Activated CD4-positive, alpha-beta T cell treated with anti-CD3 and anti-CD28 coated beads, Interleukin-2, amount 50 U/mL, for 24 hours (primary cell): ENCODE measurements at regions not wholly inside any gene's neighbourhood (a gene's known extent, or its start where the extent isn't known, plus 50 kb on each side); places are given as distances from the start of the nearest gene placed in this dataset.

ENCODE experiments used
- DNase-seq, 2 donors: peaks; one replicate each; pipeline ENCODE4 v3.0.0-alpha.2; 2020; ENCODE audit warnings: low read depth in 1 of 2, low spot score in 1 of 2

DNA sequence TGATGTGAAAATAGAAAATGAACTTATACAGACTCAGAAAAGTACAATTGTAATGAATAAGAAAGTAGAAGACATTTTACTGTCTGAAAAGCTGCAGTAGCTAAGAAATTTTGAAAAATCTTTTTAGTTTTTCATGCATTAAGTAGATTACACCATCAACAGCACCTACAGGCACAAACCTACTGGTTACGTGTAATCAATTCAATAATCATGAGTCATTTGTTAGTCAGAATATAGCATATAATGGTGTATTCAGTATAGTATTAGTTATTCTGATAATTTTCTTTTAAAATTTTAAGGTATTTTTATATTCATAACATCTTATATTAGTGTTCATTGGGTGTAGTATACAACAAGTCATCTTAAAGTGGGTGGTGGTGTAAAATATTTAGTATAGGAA is 550.5 kb upstream of the GBE1 start:
- no peak for DNase-seq

DNA sequence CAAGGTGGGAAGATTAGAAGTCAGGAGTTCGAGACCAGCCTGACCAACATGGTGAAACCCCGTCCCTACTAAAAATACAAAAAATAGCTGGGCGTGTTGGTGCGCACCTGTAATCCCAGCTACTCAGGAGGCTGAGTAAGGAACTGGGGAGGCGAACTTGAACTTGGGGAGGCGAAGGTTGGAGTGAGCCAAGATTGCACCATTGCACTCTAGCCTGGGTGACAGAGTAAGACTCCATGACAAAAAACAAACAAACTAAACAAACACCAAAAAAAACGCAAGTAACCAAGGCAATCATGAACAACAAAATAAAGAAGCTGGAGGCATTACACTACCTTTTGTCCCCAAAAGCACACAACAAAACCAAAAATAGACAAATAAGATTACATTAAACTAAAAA is 547.3 kb upstream of the GBE1 start:
- no peak for DNase-seq

DNA sequence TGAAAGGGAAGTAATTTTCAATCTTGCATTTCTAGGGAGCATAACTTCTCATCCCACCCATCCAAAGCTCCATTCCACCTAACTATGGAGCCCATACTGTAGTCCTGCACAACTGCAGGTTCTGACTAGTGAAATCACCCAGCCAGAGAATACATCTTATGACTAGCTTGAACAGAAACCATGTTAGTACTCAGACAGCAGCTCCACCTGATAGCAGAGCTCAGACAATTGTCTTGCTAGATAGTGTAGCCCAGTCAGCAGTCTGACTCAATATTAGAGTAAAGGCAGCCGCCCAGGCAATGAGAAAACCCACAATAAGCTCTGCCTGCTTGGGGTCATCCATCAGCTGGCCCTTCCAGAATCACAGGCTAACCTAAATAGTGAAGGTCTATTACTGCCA is 544.7 kb upstream of the GBE1 start:
- DNase-seq = no peak

DNA sequence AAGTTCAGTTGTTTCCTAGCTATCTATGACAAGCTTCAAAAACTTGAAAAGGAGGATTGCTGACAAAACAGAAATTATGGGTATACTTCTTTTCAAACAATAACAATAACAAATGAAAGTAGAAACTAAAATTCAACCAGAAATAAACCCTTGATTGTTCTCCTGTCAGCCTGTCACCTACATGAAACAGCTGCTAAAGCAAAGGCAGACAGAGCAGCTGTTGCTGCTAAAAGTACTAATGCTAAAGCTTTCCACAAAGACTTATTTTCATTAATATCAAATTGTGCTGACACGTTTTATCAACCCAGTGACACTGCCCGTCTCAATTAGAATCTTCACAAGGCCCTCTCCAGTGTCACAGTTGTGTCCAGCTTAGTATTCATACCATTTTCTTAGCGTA is 533.2 kb upstream of the GBE1 start:
- DNase-seq = no peak

DNA sequence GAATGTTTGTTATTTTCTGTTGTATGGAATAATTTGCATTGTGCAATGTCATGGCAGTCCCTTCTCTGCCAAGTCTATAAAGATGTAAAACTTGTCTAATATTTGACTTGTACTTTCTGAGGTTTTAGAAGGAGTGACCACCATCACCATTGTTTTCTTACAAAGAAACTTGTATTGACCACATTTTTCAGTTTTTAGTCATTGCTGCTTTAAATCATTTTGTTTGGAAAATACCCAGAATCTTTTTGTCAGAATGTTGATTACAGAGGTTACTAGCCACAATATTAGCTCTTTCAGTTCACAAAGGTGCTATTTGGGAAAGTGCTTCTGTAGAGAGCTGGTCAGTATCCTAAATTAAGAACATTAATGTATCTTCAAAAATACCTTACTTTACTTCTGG is 532.4 kb upstream of the GBE1 start:
- no peak for DNase-seq

DNA sequence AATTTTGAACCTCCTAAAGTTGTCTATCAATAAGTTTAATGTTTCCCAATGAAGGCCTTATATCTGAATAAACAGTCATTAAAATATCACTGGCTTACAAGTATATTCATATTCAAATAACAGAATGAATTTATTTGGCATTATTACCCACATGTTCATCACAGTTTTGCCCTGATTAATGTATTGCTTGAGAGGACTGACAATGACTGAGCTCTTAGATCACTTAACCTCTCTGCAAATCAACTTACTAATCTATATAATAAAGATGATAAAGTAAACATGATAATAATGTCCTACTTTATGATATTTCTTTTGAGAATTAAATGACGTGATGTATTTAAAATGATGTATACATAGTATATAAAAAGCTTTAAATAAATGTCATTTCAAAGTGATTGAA is 532.0 kb upstream of the GBE1 start:
- DNase-seq = no peak

DNA sequence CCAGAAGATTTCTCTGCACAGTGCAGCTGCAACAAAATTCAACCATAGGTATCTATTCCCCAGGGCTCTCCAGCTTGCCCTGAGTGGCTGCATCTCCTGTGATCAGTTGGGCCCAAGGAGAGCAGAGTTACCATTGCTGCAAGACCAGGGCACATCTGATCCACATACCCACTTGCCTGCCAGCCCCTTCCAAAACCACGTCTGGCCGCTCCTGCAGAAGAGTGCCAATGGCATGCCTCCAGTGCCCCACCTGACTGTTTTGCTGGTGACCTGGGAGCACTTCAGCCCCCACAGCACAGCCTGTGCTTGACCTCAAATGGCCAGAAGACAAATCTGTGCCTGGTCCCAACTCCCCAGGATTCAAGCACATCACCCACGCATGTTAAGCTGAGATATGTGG is 526.1 kb upstream of the GBE1 start:
- DNase-seq = no peak

DNA sequence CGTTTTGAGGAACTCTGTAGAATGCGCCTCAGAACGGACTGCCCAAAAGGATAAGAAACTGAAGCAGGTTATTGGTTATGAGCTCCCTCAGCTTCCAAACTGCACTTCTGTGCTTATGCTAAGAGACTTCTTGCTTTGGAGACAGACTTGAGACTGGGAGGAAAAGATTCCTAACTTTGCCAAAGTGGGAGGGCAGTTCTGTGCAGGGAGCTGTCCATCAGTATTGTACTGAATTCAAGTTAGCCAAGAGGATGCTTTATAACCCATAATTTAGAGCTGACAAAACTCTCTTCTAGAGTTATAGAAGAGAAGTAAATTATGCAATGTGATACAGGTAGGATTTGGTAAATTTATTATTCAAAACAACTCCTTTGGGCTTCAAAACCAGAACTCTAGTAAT is 519.8 kb upstream of the GBE1 start:
- no peak for DNase-seq

DNA sequence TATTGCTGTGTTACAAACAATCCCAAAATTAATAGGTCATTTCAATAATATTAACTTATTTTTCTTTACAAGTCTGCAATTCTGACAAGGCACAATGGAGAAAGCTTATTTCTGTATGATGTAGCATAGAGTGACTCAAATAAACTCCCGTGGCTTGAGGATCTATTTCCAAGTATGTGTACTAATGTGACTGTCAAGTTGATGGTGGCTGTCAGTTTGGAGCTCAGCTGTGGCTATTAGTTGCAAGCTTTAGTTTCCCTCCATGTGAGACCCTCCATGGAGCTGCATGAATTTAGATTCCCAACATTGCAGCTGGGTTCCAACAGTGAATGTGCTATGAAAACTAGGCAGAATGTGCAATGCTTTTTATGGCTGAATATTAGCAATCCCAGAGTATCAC is 515.5 kb upstream of the GBE1 start:
- DNase-seq = no peak

DNA sequence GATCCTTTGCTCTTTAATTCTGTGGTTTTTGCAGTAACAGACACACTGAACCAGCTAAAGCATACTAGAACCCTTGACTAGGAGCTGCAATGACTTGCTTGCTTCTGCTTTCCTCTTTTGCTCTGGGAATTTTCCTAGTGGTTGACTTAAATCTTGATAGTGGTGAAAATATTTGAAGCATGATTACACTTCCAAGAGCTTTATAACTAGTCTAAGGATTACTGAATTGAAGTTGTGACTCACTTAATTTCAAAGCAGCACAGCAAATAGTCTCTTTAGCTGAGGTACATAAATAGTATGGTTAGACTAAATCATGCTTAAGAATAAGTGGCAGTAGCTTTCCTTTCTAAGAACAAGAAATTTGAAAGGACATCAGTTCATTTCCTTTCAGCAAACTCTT is 513.5 kb upstream of the GBE1 start:
- DNase-seq = no peak

DNA sequence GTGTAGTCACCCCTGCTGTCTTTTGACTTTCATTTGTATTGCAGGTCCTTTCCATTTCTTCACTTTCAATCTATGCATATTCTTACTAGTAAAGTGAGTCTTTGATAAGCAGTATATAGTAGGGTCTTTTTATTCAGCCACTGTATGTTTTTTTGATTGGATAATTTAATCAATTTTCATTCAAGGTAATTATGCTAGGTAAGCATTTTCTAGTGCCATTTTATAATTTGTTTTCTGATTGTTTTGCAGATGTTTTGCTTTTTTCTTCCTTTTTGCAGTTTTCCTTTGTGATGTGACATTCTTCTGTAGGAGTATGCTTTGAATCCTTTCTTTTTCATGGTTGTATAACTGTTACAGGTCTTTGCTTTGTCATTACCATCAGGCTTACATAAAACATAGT is 504.3 kb upstream of the GBE1 start:
- DNase-seq = no peak

DNA sequence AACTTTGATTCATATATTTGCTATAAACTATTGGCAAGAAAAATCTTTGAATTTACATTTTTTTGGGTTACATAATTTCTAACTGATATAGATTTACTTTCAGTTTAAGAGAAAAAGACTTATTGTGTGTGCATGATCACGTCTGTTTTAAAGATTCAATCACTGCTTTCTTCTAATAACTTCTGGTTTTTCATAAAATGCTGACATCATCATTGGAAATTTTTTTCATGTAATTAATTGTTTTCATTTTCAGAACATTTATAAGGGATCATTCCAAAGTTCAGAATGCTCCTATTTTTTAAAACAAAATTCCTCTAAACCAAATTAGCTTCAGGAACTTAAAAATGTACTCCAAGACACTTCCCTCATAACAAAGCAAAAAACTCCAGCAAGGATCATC is 500.7 kb upstream of the GBE1 start:
- no peak for DNase-seq

DNA sequence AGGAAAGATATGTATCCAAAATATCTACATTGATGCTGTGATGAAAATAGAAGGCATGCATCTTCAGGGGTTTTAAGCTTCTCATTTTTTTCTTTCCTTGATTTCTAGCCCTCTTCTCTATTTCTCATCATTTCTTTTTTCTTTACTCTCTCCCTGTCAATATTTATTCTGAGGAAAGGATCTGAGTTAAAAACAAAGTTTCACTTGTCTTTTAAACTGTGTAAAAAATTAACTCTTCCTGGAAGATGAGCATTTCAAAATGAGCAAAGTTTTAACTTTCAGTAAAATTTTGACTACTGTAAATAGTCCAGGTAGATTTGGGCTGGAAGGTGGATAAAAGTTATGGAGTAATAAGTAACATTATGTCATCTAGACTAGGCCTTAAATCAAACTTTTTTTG is 500.2 kb upstream of the GBE1 start:
- no peak for DNase-seq

DNA sequence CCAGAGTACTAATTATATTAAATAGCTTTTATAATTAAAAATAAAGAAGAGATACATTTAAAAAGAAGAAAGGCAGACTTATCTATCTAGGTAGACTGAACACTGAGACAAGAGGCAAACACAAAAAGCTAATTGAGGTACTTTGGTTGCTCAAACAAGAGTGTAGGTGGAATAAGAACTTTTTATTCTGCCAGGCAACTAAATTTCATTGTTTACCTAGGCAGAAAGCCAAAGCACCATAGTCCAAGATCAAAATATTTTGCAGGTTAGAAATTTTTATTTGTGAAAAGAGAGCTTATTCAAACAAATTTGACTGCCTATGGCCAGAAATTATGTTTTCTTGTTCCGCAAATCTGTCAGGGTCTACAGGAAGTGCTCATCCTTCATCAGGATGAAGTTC is 499.6 kb upstream of the GBE1 start:
- no peak for DNase-seq

DNA sequence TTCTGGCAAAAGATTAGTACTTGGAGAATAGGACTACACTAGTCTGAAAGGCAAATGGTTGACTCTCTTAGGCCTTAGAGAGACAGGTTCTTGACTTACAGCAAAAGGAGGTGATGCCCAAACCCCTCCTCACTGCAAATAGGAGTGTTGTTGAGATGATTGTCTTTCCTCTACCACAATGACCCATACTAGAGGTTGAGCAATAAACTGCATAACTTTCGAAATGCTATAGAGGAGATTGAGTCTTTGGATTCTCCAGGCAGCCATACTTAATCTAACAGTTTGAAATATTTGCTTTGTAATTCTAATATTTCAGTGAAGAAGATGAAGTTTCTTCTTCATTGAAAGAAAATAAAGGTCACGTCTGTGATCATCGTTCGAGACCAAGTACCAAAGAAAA is 498.5 kb upstream of the GBE1 start:
- DNase-seq = no peak

DNA sequence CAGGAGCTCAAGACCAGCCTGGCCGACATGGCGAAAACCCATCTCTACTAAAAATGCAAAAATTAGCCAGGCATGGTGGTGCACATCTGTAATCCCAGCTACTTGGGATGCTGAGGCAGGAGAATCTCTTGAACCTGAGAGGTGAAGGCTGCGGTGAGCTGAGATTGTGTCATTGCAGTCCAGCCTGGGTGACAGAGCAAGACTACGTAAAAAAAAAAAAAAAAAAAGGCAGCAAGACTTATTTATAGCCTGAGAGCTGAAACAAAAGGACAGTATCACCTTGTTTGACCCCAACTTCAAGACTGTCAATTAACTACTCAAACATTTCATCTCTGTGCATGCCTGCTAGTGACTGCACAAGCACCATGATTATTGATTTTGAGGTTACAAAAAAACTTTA is 478.9 kb upstream of the GBE1 start:
- no peak for DNase-seq

DNA sequence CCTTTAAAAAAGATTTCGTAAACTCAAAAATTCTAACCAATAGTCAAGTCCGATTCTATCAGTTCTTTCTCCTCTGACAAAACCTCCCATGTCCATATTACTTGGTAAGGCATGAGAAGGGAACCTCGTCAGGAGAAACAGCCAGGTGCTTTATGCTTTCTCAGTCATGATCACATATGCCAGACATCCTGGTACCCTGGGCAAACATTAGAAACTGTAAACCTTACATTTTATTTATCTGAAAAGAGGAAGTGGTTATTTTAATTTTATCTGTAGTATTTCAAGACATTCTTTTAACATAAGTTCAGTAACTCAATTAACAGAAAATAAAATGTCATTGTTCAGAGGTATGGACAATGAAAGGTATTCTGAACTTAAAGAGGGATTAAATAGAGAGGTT is 474.8 kb upstream of the GBE1 start:
- no peak for DNase-seq

DNA sequence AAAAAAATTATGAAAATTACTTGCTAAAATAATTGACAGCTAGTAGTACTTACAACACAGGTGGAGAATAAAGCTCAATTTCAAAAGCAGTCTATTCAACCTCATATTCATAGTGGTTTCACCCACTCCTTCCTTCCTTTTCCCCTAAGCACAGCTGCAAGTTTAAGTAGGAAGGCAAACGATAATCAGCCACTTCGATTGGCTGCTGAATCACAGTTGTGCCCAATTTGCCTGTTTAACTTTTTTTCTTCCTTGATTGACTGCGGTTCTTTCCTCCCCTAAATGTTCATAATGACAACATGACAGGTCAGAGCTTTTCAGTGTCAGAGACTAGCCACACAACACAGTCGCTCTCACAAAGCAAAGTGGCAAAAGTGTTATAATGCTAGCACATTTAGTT is 468.0 kb upstream of the GBE1 start:
- no peak for DNase-seq

DNA sequence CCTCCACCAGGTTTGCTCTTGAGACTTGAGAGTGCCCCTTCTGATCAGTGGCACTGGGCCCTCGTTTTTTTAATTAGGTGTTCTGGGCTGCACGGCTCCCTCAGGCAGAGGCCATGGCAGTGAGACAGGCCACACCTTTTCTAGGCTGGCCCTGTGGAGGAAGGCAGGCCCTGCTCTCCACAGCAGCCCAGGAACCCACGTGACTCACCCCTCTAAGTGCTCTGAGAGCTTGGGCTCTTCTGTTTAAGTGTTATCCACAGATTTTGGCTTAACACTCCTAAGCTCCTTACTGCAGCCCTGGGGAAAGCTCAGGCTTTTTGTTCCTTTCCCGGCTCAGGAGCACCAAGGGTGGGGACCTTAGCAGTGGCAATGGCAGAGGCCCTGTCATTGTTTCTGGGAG is 463.2 kb upstream of the GBE1 start:
- no peak for DNase-seq

DNA sequence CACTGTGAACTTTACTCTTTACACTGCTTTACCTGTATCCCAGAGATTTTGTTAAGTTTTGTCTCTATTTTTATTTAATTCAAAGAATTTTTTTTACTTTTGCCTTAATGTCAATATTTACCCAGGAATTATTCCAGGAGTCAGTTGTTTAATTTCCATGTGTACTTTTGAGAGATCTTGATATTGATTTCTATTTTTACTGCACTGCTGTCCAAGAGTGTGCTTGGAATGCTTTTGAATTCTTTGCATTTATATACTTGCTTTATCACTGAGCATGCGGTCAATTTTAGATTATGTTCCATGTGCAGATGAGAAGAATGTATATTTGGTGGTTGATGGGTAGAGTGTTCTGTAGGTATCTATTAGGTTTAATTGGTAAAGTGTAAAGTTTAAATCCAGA is 461.0 kb upstream of the GBE1 start:
- DNase-seq = no peak

DNA sequence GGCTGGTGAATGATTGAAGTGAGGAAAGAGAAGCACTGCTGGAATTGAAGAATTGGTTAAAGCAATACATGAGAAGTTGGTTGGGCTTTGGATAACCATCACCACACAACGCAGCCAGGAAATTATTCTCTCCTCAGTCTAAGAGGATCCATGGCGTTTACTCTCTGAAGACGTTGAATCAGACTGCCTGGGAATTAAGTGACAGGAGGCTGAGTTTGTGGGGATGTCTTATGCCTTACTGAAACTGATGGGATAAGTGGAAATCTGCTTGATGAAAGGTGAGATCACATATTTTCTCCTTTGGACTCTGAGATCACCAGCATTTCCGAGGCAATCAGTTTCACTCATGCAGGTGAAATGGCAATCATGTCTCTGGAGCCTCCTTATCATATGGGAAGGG is 456.1 kb upstream of the GBE1 start:
- DNase-seq = no peak

DNA sequence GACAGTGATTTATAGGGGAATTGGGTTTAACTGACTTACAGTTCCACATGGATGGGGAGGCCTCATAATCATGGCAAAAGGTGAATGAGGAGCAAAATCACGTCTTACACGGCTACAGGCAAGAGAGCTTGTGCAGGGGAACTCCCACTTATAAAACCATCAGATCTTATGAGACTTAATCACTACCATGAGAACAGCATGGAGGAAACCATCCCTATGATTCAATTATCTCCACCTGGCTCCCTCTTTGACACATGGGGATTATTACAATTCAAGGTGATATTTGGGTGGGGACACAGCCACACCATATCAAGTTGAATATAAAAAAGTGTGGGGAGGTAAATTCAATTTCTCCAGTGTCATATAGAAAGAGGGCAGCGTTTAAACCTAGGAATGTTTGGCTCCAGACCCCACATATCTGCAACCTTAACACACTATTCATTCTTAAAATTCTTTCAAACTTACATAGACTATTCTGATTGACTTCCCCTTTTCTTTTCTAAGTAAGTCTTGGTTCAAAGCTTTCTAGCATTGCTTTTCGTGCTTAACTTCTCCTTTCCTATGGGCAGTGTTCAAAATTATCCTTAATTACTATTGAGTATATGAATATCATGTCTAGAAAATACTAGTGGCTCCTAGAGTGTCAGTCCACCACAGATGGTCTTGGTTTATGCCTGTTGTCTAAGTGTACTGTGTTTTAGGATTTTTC is 446.7 kb upstream of the GBE1 start:
- DNase-seq = no peak

DNA sequence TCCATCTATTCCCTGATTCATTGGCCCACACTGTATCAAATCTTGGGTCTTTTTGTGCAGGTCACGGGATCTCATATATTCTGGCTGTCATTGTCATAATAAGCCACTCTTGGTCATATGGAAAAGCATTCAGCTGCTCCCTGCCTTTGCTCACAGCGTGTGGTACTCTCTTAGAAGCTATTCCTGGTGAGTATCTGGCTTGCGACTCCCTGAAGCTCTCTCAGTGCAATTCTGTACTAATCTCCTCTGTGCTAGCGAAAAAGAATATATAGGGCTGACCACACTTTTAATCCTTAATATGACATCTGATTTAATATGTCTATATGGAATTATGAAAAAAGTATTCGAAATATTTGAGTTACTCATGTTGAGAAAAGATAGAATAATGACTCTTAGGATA is 440.8 kb upstream of the GBE1 start:
- no peak for DNase-seq

DNA sequence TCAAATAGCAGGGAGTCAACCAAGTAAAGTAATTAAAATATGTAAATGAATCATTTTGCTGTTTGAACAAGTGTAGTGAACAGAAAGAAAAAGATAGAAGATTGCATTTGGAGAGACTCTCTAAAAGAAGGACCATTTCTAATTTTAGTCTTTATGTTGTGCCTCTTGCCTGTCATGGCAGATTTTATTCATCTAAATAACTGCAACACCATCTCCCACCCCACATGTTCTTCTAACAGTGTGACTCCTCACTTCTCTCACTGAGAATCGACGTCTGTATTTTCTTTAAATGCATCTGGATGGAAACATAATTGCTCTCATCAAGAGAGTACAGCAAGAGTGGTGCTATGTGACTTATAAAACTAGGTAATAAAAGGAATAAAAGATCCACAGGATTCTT is 439.9 kb upstream of the GBE1 start:
- no peak for DNase-seq
